ENCODE measurements at regions not wholly inside any gene's neighbourhood (a gene's known extent, or its start where the extent isn't known, plus 50 kb on each side); places are given as distances from the start of the nearest gene placed in this dataset.

DNA sequence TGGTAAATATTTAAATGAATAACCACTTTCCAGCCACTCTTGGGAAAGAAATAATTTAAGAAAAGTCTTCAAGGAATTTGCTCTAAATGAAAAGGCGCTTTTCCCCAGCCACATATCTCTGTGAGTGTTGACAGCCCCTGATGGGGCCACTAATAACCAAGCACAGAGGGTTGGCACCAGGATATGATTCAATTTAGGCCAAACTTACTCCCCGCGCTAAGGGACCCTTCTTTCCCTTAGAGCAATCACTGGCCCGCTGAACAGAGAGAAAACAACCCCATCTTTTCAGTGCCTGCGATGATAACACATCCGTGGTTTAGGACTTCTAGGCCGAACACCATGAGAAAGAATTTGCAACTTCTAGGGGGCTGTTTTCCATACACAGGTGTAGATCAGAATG, 310.8 kb downstream of the EIPR1 start:
- Histone ChIP-seq H3K27me3 (ENCODE audit: control insufficient read depth, low read length) (no peaks in the 10 kb centered on the region), H3K4me3 (ENCODE audit: low read length) (no peak overlapping the region), H3K9me2 (replicated peaks; ENCODE audit: control insufficient read depth, low read length) (no peaks in the 10 kb centered on the region), H3K4me1 (ENCODE audit: control insufficient read depth, low read length) (no peaks in the 10 kb centered on the region), H3K79me2 (ENCODE audit: control insufficient read depth, low read length) (no peaks in the 10 kb centered on the region), H3K27ac (ENCODE audit: low read depth, low read length) (no peak overlapping the region), H3K4me2 (ENCODE audit: low read length) (no peak overlapping the region), H3F3A (ENCODE audit: control insufficient read depth, insufficient read depth) (no peaks in the 10 kb centered on the region), H3K9me3 (ENCODE audit: control insufficient read depth, insufficient read depth, low read length) (no peaks in the 10 kb centered on the region), H3K36me3 (ENCODE audit: control insufficient read depth, low read length) (no peaks in the 10 kb centered on the region), H4K20me1 (ENCODE audit: control insufficient read depth, insufficient read depth, low read depth, low read length) (no peaks in the 10 kb centered on the region)
- no peak for TF ChIP-seq EZH2phosphoT487 (IDR thresholded peaks at IDR 0.05; ENCODE audit: borderline replicate concordance, low read length)
- TF ChIP-seq, protein P1, sequence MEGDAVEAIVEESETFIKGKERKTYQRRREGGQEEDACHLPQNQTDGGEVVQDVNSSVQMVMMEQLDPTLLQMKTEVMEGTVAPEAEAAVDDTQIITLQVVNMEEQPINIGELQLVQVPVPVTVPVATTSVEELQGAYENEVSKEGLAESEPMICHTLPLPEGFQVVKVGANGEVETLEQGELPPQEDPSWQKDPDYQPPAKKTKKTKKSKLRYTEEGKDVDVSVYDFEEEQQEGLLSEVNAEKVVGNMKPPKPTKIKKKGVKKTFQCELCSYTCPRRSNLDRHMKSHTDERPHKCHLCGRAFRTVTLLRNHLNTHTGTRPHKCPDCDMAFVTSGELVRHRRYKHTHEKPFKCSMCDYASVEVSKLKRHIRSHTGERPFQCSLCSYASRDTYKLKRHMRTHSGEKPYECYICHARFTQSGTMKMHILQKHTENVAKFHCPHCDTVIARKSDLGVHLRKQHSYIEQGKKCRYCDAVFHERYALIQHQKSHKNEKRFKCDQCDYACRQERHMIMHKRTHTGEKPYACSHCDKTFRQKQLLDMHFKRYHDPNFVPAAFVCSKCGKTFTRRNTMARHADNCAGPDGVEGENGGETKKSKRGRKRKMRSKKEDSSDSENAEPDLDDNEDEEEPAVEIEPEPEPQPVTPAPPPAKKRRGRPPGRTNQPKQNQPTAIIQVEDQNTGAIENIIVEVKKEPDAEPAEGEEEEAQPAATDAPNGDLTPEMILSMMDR (IDR thresholded peaks at IDR 0.05; ENCODE audit: low read depth, low read length, poor library complexity, severe bottlenecking), result no peak

DNA sequence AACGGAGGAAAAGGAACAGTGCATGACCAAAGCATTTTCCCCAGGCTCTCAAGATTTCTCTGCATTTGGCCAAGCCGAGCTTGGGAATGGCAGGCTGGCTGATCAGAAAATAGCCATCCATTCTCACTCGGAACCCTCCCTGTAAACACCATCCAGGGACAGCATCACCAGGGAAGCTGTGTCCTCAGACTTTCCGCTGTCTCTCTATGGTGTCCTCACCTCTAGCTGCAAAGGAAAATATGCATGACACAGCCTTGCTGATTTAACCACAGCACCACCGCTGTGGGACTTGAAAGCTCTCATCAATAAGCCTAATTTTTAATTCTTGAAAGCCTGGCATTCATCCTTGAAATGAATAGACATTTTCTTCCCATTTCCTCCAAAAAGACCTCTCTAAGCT, 311.7 kb downstream of the EIPR1 start:
- Histone ChIP-seq H3K4me1 (ENCODE audit: control insufficient read depth, low read length) (no peaks in the 10 kb centered on the region), H3F3A (ENCODE audit: control insufficient read depth, insufficient read depth) (no peaks in the 10 kb centered on the region), H3K27ac (ENCODE audit: low read depth, low read length) (no peak overlapping the region), H3K27me3 (ENCODE audit: control insufficient read depth, low read length) (no peaks in the 10 kb centered on the region), H3K4me3 (ENCODE audit: low read length) (no peak overlapping the region), H4K20me1 (ENCODE audit: control insufficient read depth, insufficient read depth, low read depth, low read length) (no peaks in the 10 kb centered on the region), H3K9me3 (ENCODE audit: control insufficient read depth, insufficient read depth, low read length) (no peaks in the 10 kb centered on the region), H3K4me2 (ENCODE audit: low read length) (no peak overlapping the region), H3K9me2 (replicated peaks; ENCODE audit: control insufficient read depth, low read length) (no peaks in the 10 kb centered on the region), H3K36me3 (ENCODE audit: control insufficient read depth, low read length) (no peaks in the 10 kb centered on the region), H3K79me2 (ENCODE audit: control insufficient read depth, low read length) (no peaks in the 10 kb centered on the region)
- TF ChIP-seq EZH2phosphoT487 (IDR thresholded peaks at IDR 0.05; ENCODE audit: borderline replicate concordance, low read length), result no peak
- TF ChIP-seq, protein P1 (IDR thresholded peaks at IDR 0.05; ENCODE audit: low read depth, low read length, poor library complexity, severe bottlenecking), result no peak

DNA sequence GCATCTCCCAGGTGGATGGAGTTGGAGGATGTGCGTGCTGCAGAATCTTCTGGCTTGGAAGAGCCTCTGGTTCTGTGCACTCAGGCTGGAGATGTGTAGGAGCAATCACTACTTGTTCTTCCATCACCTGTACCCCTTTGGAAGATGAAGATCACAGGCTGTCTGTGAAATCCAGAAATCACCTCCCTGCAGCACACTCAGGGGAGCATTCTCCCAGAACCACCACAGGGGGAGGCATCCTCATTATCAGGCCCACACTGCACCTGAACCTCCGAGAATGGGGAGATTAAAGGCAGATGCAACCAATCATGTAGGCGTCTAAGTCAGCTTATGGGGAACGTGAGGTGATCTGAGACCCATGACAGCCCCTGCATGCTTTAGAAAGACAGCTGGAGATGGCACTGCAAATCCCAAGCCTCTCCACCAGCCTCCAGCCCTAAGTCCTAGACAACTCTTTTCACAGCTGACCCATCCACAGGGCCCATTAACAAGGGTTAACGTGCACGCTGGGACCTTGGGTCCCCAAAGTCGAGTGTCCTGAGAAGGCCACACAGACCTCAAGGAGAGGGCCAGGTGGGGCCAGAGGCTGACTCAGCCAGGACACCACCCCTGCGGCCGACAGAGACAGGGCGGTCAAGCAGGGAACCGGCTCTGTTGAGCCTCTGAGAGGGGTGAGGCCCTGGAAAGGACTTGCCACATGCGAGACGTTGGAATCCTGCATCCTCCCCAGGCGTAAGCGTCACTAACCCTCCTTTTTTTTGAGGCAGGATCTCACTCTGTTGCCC, 314.9 kb downstream of the EIPR1 start:
- Histone ChIP-seq H3K9me3 (ENCODE audit: control insufficient read depth, insufficient read depth, low read length) (no peaks in the 10 kb centered on the region), H3K79me2 (ENCODE audit: control insufficient read depth, low read length) (no peaks in the 10 kb centered on the region), H3K36me3 (ENCODE audit: control insufficient read depth, low read length) (no peaks in the 10 kb centered on the region), H3K4me2 (ENCODE audit: low read length) (no peak overlapping the region), H4K20me1 (ENCODE audit: control insufficient read depth, insufficient read depth, low read depth, low read length) (no peaks in the 10 kb centered on the region), H3F3A (ENCODE audit: control insufficient read depth, insufficient read depth) (no peaks in the 10 kb centered on the region), H3K27me3 (ENCODE audit: control insufficient read depth, low read length) (no peaks in the 10 kb centered on the region), H3K9me2 (replicated peaks; ENCODE audit: control insufficient read depth, low read length) (no peaks in the 10 kb centered on the region), H3K4me1 (ENCODE audit: control insufficient read depth, low read length) (no peaks in the 10 kb centered on the region), H3K27ac (ENCODE audit: low read depth, low read length) (no peak overlapping the region), H3K4me3 (ENCODE audit: low read length) (no peak overlapping the region)
- TF ChIP-seq, protein P1 (IDR thresholded peaks at IDR 0.05; ENCODE audit: low read depth, low read length, poor library complexity, severe bottlenecking), result no peak
- TF ChIP-seq EZH2phosphoT487 (IDR thresholded peaks at IDR 0.05; ENCODE audit: borderline replicate concordance, low read length), result no peak

All from DOHH2 (cell line).